Erythroblast (primary cell): ENCODE measurements at regions not wholly inside any gene's neighbourhood (a gene's known extent, or its start where the extent isn't known, plus 50 kb on each side); places are given as distances from the start of the nearest gene placed in this dataset.

Experiments used
- GATA1 ChIP-seq: IDR thresholded peaks from 2 replicates; pipeline ENCODE4 v1.6.1; 2011; ENCODE audit warnings: low read depth, mild to moderate bottlenecking, control low read depth, low read length, moderate library complexity
- POLR2A ChIP-seq: IDR thresholded peaks from 2 replicates; pipeline ENCODE4 v1.6.1; 2011; ENCODE audit warnings: mild to moderate bottlenecking, low read length

DNA sequence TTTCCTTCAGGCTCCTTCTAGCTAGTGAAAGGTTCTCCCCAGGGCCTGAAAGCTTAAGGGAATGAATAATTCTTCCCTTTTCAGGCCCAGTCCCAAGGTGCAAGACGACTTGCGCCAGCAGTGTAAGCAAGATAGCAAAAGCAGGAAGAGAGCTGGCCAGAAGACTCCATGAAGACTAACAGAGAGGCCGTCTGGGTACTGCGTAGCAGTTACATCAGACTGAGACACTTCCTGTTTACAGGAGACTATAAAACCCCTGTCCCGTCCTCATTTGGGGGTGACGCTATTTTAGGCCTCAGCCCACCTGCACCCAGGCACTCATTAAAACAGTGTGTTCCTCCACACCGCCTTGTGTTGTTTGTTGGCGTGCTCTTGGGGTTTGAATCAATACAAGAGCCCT is 90.7 kb upstream of the MOCS2 start:
- TF ChIP-seq POLR2A, result no peak
- no peak for TF ChIP-seq GATA1
